Peyer's patch (tissue), 4 donors: ENCODE measurements at regions not wholly inside any gene's neighbourhood (a gene's known extent, or its start where the extent isn't known, plus 50 kb on each side); places are given as distances from the start of the nearest gene placed in this dataset.
A peak's percentile ranks its signal among the peaks of the same experiment; 100 is the strongest.

Source experiments
- DNase-seq, 3 donors: peaks; one replicate each; pipeline ENCODE4 v3.0.0-alpha.2; 2017 to 2019
- H3K27ac ChIP-seq, 4 donors: fragments of 200-600 bp; sonication (generic); one replicate each; pipeline ENCODE4 v1.5.1; 2016 to 2019
- H3K27me3 ChIP-seq, 2 donors: fragments of 200-600 bp; sonication (generic); one replicate each; pipeline ENCODE4 v1.5.1; 2019
- H3K36me3 ChIP-seq, 3 donors: fragments of 200-600 bp; sonication (generic); one replicate each; pipeline ENCODE4 v1.5.1; 2016 to 2019
- H3K4me1 ChIP-seq, 4 donors: fragments of 200-600 bp; sonication (generic); one replicate each; pipeline ENCODE4 v1.5.1; 2016 to 2019
- H3K4me3 ChIP-seq, 4 donors: fragments of 200-600 bp; sonication (generic); 1 replicate in 3 of 4; 2 replicates in 1 of 4; pipeline ENCODE4 v1.5.1; 2016 to 2019; ENCODE audit warnings: mild to moderate bottlenecking in 1 of 4
- H3K9me3 ChIP-seq, 4 donors: fragments of 200-600 bp; sonication (generic); one replicate each; pipeline ENCODE4 v1.5.1; 2016 to 2019; ENCODE audit warnings: mild to moderate bottlenecking in 1 of 4
- CTCF ChIP-seq, 6 experiments: fragments of 450-650 bp in 4 of 6; fragments of 200-600 bp in 2 of 6; sonication (generic) in 1 of 6; IDR thresholded peaks; one replicate each; pipeline ENCODE4 v1.5.1; 2017 to 2019; ENCODE audit warnings: antibody characterized with exemption in 6 of 6, mild to moderate bottlenecking in 3 of 6, moderate library complexity in 1 of 6
- POLR2A ChIP-seq, 2 donors: fragments of 450-650 bp; IDR thresholded peaks; one replicate each; pipeline ENCODE4 v1.5.1; 2017; ENCODE audit warnings: antibody characterized with exemption in 2 of 2, mild to moderate bottlenecking in 2 of 2, moderate library complexity in 2 of 2

DNA sequence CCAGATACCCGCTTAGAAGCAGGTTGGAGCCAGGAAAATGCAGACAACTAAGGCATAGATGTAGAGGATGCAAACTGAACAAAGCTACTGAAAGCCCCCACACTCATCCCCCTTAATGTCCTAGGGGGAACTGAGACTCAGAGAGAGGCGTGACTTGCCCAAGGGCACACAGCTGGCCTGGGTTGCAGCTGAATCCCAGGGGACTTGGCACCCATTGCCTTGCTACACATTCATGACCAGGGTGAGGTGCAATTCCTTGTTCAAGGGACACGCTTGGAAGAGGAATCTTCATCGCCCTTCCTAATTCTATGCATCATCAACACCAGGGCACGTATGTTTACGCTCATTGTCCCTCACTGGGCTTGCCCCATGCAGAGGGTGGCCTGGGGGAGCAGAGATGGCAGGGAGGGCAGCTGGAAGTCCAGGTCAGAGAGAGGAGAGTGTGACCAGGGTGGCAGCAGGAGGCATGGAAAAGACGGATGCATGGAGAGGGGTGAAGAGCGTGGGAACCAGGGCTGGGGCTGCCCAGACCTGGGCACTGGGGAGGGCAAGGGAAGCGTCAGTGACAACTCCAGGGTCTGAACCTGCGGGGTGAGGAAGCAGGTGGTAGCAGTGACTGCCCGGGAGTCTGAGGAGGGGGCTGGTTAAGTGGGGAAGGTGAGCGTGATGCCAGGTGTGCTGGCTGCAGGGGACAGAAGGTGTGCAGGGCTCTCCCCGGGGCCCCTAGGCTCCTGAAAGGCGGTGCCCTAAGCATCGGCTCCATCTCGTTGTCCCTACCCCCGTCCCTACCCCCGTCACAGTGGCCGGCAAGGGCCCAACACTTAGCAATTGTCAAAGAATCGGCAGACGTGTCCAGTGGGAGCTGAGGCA, 267.1 kb upstream of the TNRC6C start:
- Histone ChIP-seq H3K4me3 (no peak overlapping the region), H3K27ac (no peak overlapping the region), H3K9me3 (no peaks in the 10 kb centered on the region), H3K4me1 (no peaks in the 10 kb centered on the region), H3K36me3 (no peaks in the 10 kb centered on the region), H3K27me3 (no peaks in the 10 kb centered on the region)
- peak in 1 of 3 donors; percentile 38 for DNase-seq
- TF ChIP-seq POLR2A (IDR thresholded peaks at IDR 0.05) (no peak), CTCF (IDR thresholded peaks at IDR 0.05) (no peak)

DNA sequence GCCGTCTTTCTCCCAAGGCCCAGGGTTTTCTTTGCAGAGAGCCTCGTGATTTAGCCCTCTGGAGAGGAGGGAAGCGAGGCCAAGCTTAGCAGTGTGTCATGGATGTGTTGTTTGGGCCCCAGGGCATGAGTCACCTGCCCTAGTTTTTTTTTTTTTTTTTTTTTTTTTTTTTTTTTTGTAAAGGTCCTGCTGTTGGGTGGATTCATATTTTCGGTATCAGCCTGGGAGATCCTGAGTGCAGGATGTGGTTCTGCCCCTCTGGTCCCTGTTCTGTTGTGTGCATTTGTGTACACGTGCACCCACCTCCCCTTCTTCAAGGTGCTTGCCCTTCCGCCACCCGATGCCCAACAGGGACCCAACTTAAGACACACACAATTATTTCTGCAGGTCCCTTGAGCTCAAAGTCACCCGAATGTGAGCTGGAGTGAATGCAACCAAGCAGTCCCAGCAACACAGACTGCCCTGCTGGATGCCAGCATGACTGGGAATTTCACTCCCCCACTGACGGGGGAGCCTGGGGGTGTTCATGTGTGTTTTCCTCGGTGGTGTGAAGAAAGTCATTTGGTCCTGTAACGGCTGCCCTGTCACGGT, 265.8 kb upstream of the TNRC6C start:
- no peaks in the 10 kb centered on the region for H3K27me3 ChIP-seq
- TF ChIP-seq POLR2A (IDR thresholded peaks at IDR 0.05) (no peak), CTCF (IDR thresholded peaks at IDR 0.05) (no peak)
- H3K9me3 ChIP-seq, result no peaks in the 10 kb centered on the region
- H3K36me3 ChIP-seq, result no peaks in the 10 kb centered on the region
- no peaks in the 10 kb centered on the region for H3K4me1 ChIP-seq
- no peak for DNase-seq
- H3K4me3 ChIP-seq, result no peak overlapping the region
- no peak overlapping the region for H3K27ac ChIP-seq

GRCh38 chr17:77693301-77693700, 265.2 kb upstream of the TNRC6C start:
- TF ChIP-seq POLR2A (IDR thresholded peaks at IDR 0.05), result no peak
- TF ChIP-seq CTCF (IDR thresholded peaks at IDR 0.05), result no peak
- no peaks in the 10 kb centered on the region for H3K36me3 ChIP-seq
- no peaks in the 10 kb centered on the region for H3K4me1 ChIP-seq
- H3K27ac ChIP-seq, result no peak overlapping the region
- no peaks in the 10 kb centered on the region for H3K27me3 ChIP-seq
- DNase-seq, result no peak
- H3K4me3 ChIP-seq, result no peak overlapping the region
- no peaks in the 10 kb centered on the region for H3K9me3 ChIP-seq

DNA sequence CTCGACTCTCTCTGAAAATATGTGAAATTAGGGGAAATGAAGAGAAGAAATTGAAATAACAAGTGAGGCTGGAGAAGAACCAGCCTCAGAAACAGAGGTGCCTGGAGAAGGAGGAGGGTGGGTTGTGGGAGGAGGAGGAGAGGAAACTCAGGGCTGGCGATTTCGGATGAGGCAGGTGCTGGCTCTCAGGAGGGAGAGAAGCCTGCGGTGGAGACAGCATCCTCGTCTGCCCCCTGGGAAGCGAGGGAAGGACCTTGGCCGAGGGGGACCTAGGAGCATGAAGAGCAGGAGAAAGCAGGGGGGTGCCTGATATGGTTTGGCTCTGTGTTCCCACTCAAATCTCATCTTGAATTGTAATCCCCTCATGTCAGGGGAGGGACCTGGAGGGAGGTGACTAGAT, 264.7 kb upstream of the TNRC6C start:
- TF ChIP-seq POLR2A (IDR thresholded peaks at IDR 0.05), result no peak
- no peak for TF ChIP-seq CTCF (IDR thresholded peaks at IDR 0.05)
- no peak overlapping the region for H3K4me3 ChIP-seq
- no peaks in the 10 kb centered on the region for H3K27me3 ChIP-seq
- no peaks in the 10 kb centered on the region for H3K4me1 ChIP-seq
- no peaks in the 10 kb centered on the region for H3K9me3 ChIP-seq
- H3K27ac ChIP-seq, result no peak overlapping the region
- H3K36me3 ChIP-seq, result no peaks in the 10 kb centered on the region
- no peak for DNase-seq

DNA sequence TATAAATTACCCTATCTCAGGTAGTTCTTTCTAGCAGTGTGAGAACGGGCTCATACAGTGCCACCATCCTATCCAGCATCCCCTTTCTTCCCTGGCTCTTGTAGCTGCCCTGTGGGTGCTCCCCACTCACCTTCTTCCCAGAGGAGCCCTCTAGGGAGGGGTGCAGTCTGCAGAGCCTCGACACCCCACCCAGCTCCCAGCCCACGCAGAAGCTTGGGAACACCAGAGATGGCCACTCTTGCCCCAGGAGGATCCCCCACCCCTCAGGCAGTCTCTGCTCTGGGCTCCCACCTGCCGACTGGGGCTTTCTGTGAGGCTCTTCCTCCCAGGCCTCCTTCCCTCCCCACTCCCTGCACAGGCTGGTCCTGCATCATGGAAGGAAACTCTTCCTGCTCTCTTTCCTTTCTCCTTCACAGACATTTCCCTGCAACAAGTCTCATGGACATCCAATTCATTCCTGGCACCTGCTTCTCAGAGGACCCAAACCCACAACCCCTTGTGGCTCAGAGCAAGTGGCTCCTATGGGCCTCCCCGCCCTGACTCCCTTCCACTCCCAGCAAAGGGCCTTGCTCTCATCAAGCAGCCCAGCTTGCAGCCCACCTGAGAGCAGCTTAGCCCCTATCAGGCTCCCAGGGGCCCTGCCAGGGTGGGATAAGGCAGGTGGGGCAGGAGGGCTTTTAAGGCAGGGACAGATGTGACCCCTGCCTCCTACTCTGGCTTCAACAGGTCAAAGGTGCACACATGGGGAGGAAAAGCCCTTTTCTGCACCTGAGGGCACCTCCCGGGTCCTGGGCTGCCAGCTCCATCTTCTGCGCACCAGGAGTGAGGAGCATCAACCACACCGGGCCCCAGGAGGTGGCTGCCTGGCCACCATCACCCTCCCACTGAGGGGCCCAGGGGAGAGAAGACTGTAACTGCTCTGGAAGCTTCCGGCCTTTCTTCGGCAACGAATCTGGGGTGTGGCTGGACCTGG, 263.8 kb upstream of the TNRC6C start:
- no peaks in the 10 kb centered on the region for H3K27me3 ChIP-seq
- no peaks in the 10 kb centered on the region for H3K4me1 ChIP-seq
- no peak overlapping the region for H3K27ac ChIP-seq

More for the DNA sequence above, 263.8 kb upstream of the TNRC6C start:
- TF ChIP-seq POLR2A (IDR thresholded peaks at IDR 0.05) (no peak), CTCF (IDR thresholded peaks at IDR 0.05) (no peak)
- Histone ChIP-seq H3K9me3 (no peaks in the 10 kb centered on the region), H3K36me3 (no peaks in the 10 kb centered on the region), H3K4me3 (no peak overlapping the region)
- no peak for DNase-seq
